OCI-LY3 (cell line): ENCODE measurements at regions not wholly inside any gene's neighbourhood (a gene's known extent, or its start where the extent isn't known, plus 50 kb on each side); places are given as distances from the start of the nearest gene placed in this dataset.

Experiments used
- H2AFZ ChIP-seq: fragments of 200-600, 300-600 bp; shearing (Covaris generic); 2 replicates; pipeline ENCODE4 v1.6.0; 2014; ENCODE audit warnings: antibody characterized with exemption, low read depth, low read length
- H3K27ac ChIP-seq: fragments of 200-600, 300-600 bp; sonication (generic); 2 replicates; pipeline ENCODE4 v1.5.1; 2014; ENCODE audit warnings: mild to moderate bottlenecking, low read length, moderate library complexity, mixed read lengths
- H3K27me3 ChIP-seq: fragments of 200-600, 300-600 bp; sonication (generic); 2 replicates; pipeline ENCODE4 v1.6.1; 2014; ENCODE audit warnings: low read depth, low read length, mixed read lengths
- H3K36me3 ChIP-seq: fragments of 200-600, 300-600 bp; sonication (generic); replicated peaks from 2 replicates; pipeline ENCODE3; 2014; ENCODE audit warnings: low read depth, low read length, mixed read lengths
- H3K4me1 ChIP-seq: fragments of 300-600, 200-600 bp; sonication (generic); 2 replicates; pipeline ENCODE4 v1.6.1; 2014; ENCODE audit warnings: low read length, mixed read lengths
- H3K4me2 ChIP-seq: fragments of 200-600, 300-600 bp; sonication (generic); 2 replicates; pipeline ENCODE4 v1.6.1; 2014; ENCODE audit warnings: low read length, mixed read lengths
- H3K4me3 ChIP-seq: fragments of 300-600, 200-600 bp; sonication (generic); 2 replicates; pipeline ENCODE4 v1.5.1; 2014; ENCODE audit warnings: antibody characterized with exemption, mild to moderate bottlenecking, low read length, moderate library complexity
- H3K79me2 ChIP-seq: fragments of 300-600, 200-600 bp; shearing (Covaris generic); 2 replicates; pipeline ENCODE4 v1.6.1; 2014; ENCODE audit warnings: mild to moderate bottlenecking, low read length, mixed read lengths
- H3K9ac ChIP-seq: fragments of 300-600, 200-600 bp; shearing (Covaris generic); 2 replicates; pipeline ENCODE4 v1.6.0; 2014; ENCODE audit warnings: mild to moderate bottlenecking, low read length, moderate library complexity
- H3K9me3 ChIP-seq: fragments of 200-600, 300-600 bp; shearing (Covaris generic); 2 replicates; pipeline ENCODE4 v1.6.1; 2014; ENCODE audit warnings: low read length, mixed read lengths; ENCODE audit not compliant: insufficient read depth
- H4K20me1 ChIP-seq: fragments of 200-600, 300-600 bp; sonication (generic); 2 replicates; pipeline ENCODE4 v1.6.1; 2016; ENCODE audit warnings: low read length, mixed read lengths; ENCODE audit not compliant: insufficient read depth
- EZH2phosphoT487 ChIP-seq: fragments of 200-600 bp; shearing (Covaris generic); IDR thresholded peaks from 2 replicates; pipeline ENCODE4 v1.6.1; 2018; ENCODE audit warnings: antibody characterized with exemption, mixed run types, low read depth
- TF ChIP-seq, protein P1 (sequence below): fragments of 200-600, 300-600 bp; sonication (generic); IDR thresholded peaks from 2 replicates; pipeline ENCODE4 v1.5.1; 2014; ENCODE audit warnings: antibody characterized with exemption, low read length, low read depth

GRCh38 chr3:182473191-182473710 lies 320.1 kb upstream of the ATP11B start:
- no peak for TF ChIP-seq EZH2phosphoT487
- TF ChIP-seq, protein P1, sequence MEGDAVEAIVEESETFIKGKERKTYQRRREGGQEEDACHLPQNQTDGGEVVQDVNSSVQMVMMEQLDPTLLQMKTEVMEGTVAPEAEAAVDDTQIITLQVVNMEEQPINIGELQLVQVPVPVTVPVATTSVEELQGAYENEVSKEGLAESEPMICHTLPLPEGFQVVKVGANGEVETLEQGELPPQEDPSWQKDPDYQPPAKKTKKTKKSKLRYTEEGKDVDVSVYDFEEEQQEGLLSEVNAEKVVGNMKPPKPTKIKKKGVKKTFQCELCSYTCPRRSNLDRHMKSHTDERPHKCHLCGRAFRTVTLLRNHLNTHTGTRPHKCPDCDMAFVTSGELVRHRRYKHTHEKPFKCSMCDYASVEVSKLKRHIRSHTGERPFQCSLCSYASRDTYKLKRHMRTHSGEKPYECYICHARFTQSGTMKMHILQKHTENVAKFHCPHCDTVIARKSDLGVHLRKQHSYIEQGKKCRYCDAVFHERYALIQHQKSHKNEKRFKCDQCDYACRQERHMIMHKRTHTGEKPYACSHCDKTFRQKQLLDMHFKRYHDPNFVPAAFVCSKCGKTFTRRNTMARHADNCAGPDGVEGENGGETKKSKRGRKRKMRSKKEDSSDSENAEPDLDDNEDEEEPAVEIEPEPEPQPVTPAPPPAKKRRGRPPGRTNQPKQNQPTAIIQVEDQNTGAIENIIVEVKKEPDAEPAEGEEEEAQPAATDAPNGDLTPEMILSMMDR, result no peak
- H3K27ac ChIP-seq, result no peak overlapping the region
- no peaks in the 10 kb centered on the region for H3K79me2 ChIP-seq
- H3K9ac ChIP-seq, result no peak overlapping the region
- H2AFZ ChIP-seq, result no peak overlapping the region
- H3K9me3 ChIP-seq, result no peaks in the 10 kb centered on the region
- no peak overlapping the region for H3K4me2 ChIP-seq
- no peaks in the 10 kb centered on the region for H3K36me3 ChIP-seq
- no peaks in the 10 kb centered on the region for H4K20me1 ChIP-seq
- no peak overlapping the region for H3K4me3 ChIP-seq
- no peaks in the 10 kb centered on the region for H3K27me3 ChIP-seq
- peaks cover 11% of the 10 kb centered on the region for H3K4me1 ChIP-seq

DNA sequence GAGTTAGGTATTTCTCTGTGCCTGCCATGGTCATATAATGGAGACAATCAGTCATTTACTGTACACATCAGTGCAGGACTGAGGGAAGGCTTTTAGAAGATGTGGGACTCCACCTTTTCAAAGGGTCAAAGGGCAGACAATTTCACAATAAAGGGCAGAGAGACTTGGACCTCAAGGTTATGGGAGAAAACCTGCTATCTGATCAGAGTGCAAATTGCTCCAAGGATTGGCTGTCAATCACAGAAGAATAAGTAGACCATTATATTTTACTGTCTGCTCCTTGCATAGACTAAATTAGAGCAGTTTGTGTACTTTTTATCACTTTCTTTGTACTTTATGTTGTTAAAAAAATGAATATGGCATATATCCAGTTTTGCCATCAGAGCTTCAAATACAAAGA lies 314.9 kb upstream of the ATP11B start:
- Histone ChIP-seq H3K4me2 (no peak overlapping the region), H3K27ac (no peak overlapping the region), H3K9ac (no peak overlapping the region), H3K9me3 (no peaks in the 10 kb centered on the region), H3K36me3 (no peaks in the 10 kb centered on the region), H3K79me2 (no peaks in the 10 kb centered on the region), H3K27me3 (no peaks in the 10 kb centered on the region), H3K4me3 (no peak overlapping the region), H2AFZ (no peak overlapping the region), H4K20me1 (no peaks in the 10 kb centered on the region), H3K4me1 (peaks cover 10% of the 10 kb centered on the region)
- TF ChIP-seq, protein P1, result no peak
- no peak for TF ChIP-seq EZH2phosphoT487

DNA sequence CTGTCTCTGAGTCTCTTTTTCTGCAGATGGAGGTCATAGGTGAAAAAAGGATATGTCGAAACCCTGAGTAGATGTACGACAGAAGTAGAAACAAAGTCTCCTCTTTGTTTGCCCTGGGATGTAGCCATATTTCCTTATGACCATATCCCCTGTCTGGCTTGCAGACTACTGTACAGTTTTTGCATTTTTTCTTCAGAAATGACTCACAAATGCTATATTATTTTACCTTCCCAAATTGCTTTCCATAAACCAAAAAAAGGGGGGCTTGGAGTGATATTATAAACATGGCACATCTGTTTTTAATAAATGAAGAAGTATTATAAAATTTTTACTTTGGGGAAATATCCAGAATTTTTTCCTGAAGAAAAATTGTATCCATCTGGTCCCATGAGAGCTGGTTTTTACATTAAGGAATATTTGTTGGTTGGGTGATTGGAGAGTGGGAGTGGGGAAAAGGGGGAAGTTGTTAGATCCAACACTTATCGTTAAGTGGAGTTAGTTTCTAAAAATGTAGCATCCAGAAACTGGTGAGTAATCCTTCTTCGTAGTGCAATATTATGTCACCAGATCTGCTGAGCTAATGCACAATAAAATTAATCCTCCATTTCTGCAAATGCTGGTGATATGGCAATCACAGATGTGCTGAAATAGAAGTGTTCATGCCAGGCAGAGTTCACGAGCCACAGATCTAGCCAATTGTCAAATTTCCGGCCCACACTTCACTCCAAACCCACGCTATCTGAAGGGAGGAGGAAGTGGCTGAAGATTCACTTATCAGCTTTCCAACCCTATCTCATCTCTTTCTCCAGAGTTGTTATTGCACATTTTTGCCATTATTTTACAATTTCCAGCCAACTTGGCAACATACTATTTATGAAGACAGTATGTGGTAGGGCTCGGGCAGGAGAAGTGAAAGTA lies 313.6 kb upstream of the ATP11B start:
- Histone ChIP-seq H3K27me3 (no peaks in the 10 kb centered on the region), H2AFZ (peak overlapping the region; percentile 57), H3K4me1 (peaks cover 10% of the 10 kb centered on the region)

GRCh38 chr3:182482705-182483104 lies 310.6 kb upstream of the ATP11B start:
- Histone ChIP-seq H3K36me3 (no peaks in the 10 kb centered on the region), H3K27ac (no peak overlapping the region), H3K4me3 (no peak overlapping the region), H3K79me2 (no peaks in the 10 kb centered on the region), H2AFZ (no peak overlapping the region), H3K27me3 (no peaks in the 10 kb centered on the region), H3K4me2 (no peak overlapping the region), H3K9ac (no peak overlapping the region), H4K20me1 (no peaks in the 10 kb centered on the region), H3K9me3 (no peaks in the 10 kb centered on the region), H3K4me1 (peaks cover 10% of the 10 kb centered on the region)
- TF ChIP-seq, protein P1, result no peak
- TF ChIP-seq EZH2phosphoT487, result no peak

More for the DNA sequence above, 313.6 kb upstream of the ATP11B start:
- Histone ChIP-seq H3K9me3 (no peaks in the 10 kb centered on the region), H4K20me1 (no peaks in the 10 kb centered on the region), H3K4me2 (peak overlapping the region; percentile 36), H3K79me2 (no peaks in the 10 kb centered on the region), H3K36me3 (no peaks in the 10 kb centered on the region), H3K27ac (no peak overlapping the region), H3K4me3 (no peak overlapping the region), H3K9ac (no peak overlapping the region)
- TF ChIP-seq, protein P1, result no peak
- TF ChIP-seq EZH2phosphoT487, result no peak
